Activated T-helper 1 cell treated with anti-CD3 and anti-CD28 coated beads, Interleukin-2, amount 50 U/mL, for 16 hours (primary cell): ENCODE measurements at regions not wholly inside any gene's neighbourhood (a gene's known extent, or its start where the extent isn't known, plus 50 kb on each side); places are given as distances from the start of the nearest gene placed in this dataset.

Experiments
- DNase-seq, 2 donors: peaks; one replicate each; pipeline ENCODE4 v3.0.0-alpha.2; 2020; ENCODE audit warnings: low read depth in 1 of 2, low spot score in 1 of 2

- no peak for DNase-seq
Measured at GRCh38 chr4:138894011-138894410, 121.6 kb upstream of the NOCT start.

- no peak for DNase-seq
Measured at GRCh38 chr4:138892483-138893407, 122.8 kb upstream of the NOCT start.

- no peak for DNase-seq
Measured at GRCh38 chr4:138891631-138892031, 124.0 kb upstream of the NOCT start.

GRCh38 chr4:138890891-138891570, 124.5 kb upstream of the NOCT start:
- DNase-seq = no peak

GRCh38 chr4:138889216-138889615, 126.4 kb upstream of the NOCT start:
- no peak for DNase-seq

GRCh38 chr4:138887741-138888140, 127.8 kb upstream of the NOCT start:
- DNase-seq = no peak

GRCh38 chr4:138887341-138887740, 128.2 kb upstream of the NOCT start:
- DNase-seq = no peak

- no peak for DNase-seq
Measured at GRCh38 chr4:138879757-138880156, 135.8 kb upstream of the NOCT start.

GRCh38 chr4:138875891-138876608, 139.5 kb upstream of the NOCT start:
- DNase-seq = no peak

- DNase-seq = no peak
Measured at GRCh38 chr4:138871555-138871875, 144.1 kb upstream of the NOCT start.

- DNase-seq = peak in 1 of 2 donors; percentile 1
Measured at GRCh38 chr4:138870737-138871554, 144.6 kb upstream of the NOCT start.

GRCh38 chr4:138869631-138870030, 145.9 kb upstream of the NOCT start:
- DNase-seq = no peak

GRCh38 chr4:138869165-138869564, 146.4 kb upstream of the NOCT start:
- DNase-seq = no peak

- no peak for DNase-seq
Measured at GRCh38 chr4:138868562-138868961, 147.0 kb upstream of the NOCT start.

- no peak for DNase-seq
Measured at GRCh38 chr4:138867404-138867803, 148.2 kb upstream of the NOCT start.

- no peak for DNase-seq
Measured at GRCh38 chr4:138866314-138866713, 149.3 kb upstream of the NOCT start.

- no peak for DNase-seq
Measured at GRCh38 chr4:138865765-138866164, 149.8 kb upstream of the NOCT start.

GRCh38 chr4:138864961-138865720, 150.4 kb upstream of the NOCT start:
- DNase-seq = no peak

GRCh38 chr4:138863160-138863559, 152.4 kb upstream of the NOCT start:
- no peak for DNase-seq

- DNase-seq = no peak
Measured at GRCh38 chr4:138861135-138861534, 154.4 kb upstream of the NOCT start.
